ENCODE measurements at regions not wholly inside any gene's neighbourhood (a gene's known extent, or its start where the extent isn't known, plus 50 kb on each side); places are given as distances from the start of the nearest gene placed in this dataset.

GRCh38 chr12:91853350-91854127 lies 292.1 kb downstream of the BTG1 start:
- DNase-seq (ENCODE audit: low spot score): no peak

- no peak for DNase-seq (ENCODE audit: low spot score)
Observed at GRCh38 chr12:91852634-91853033, 293.0 kb downstream of the BTG1 start.

GRCh38 chr12:91851741-91852477 lies 293.7 kb downstream of the BTG1 start:
- no peak for DNase-seq (ENCODE audit: low spot score)

DNA sequence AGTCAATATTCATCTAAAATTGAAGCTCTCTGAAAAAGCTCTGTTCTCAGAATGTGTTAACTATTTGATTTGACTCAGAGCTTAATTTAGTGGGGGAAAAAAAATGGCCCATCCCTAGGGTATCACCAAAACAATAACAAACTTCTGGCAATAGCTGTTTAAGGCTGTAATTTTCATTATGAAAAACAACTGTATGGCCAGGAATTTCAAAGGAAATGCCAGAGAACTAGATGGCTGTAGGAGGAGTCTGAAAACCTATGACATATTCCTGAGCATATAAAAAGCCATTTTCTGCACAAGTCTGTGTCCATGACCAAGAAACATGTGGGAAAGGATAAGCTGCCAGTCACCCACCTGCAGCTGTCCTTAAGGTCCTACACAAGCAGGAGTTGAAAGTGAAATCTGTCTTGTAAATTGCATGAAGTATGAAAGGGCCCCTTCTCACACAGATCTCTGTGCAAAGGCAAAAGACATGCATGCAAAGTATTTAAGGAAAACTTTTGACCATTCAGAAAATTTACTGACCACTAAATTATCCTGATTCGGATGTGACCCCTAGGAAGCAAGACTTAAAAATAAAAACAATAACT lies 299.1 kb downstream of the BTG1 start:
- no peak for DNase-seq (ENCODE audit: low spot score)

GRCh38 chr12:91845365-91845764 lies 300.3 kb downstream of the BTG1 start:
- DNase-seq (ENCODE audit: low spot score): no peak

GRCh38 chr12:91841822-91842221 lies 303.8 kb downstream of the BTG1 start:
- no peak for DNase-seq (ENCODE audit: low spot score)

DNA sequence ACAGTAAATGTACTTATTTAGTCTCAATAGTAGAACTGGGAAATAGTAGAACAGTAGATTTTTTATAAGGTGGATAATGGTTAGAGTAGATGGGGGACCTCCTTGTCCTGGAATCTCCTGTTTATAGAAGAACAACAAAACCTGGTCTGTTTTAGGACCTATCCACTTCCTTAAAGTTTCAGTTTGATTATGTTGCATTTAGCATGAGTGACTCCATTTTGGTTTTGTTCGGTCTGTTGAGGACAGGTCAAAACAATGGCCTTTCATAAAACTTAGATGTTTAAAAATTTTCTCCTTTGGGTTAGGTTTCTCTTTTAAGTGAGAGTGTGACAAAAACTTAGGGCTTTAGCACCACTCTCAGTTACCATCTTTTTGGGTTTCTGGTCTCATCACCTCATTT lies 308.9 kb downstream of the BTG1 start:
- DNase-seq (ENCODE audit: low spot score): no peak

DNA sequence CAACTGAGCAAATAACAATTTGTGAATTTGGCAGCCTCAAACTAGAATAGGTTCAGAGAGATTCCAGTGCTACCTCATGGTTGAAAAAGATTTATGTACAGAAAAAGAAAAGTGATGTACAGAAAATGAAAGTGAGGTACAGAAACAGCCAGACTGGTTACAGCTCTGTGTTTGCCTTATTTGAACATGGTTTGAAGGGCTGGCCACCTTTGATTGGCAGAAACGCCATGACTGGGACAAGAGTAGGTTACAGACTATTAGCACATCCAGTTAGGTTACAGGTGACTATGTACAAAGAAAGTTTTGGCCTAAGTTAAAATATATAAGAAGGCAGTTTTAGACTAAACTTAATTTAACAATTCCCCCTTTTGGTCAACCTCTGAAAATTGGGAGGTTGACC lies 309.4 kb downstream of the BTG1 start:
- DNase-seq (ENCODE audit: low spot score): no peak

GRCh38 chr12:91835693-91836092 lies 310.0 kb downstream of the BTG1 start:
- DNase-seq (ENCODE audit: low spot score): no peak

DNA sequence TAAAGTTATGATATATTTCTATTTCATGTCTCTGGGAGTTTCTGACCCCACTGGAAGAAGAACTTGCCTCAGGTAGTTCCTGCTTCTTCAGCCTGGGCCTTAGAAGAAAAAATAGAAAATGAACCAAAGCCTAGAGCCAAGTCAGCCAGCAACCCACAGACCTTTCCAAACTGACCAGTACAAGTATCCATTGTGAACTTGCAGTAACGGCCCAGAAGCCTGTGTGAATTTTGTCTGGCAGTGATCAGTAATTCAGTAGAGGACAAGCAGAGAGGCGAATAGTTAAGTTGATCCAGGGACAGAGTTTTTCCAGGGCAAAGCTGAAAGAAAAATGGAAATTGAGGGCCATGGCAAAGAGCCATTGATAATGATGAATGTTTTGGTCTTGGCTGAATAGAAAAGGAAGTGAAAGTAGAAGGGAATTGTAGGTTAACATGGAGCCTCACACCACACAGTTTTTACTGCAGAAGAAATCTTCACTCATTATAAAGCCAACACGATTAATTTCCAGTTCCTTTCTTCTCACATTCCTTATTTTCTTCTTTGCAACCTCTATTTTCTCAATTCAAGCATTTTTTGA lies 311.8 kb downstream of the BTG1 start:
- DNase-seq (ENCODE audit: low spot score): no peak

DNA sequence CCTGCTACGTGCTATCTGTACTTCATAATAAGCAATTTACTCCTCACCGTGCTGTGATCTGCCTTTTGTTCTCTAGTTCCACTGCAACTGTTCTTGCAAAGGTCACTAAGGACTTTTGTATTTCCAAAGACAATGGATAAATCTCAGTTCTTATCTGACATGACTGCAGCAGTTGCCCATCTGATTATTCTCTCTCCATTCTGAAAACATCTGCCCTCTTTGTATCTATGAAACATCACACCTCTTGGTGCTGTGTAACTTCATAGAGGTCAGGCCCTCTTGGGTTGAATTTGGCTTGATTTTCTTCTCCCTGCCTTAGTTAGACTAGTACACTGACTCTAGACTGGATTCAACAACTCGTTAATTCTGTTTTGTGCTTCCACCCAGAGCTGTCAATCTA lies 319.6 kb downstream of the BTG1 start:
- DNase-seq (ENCODE audit: low spot score): no peak

- no peak for DNase-seq (ENCODE audit: low spot score)
Observed at GRCh38 chr12:91824991-91825390, 320.7 kb downstream of the BTG1 start.

DNA sequence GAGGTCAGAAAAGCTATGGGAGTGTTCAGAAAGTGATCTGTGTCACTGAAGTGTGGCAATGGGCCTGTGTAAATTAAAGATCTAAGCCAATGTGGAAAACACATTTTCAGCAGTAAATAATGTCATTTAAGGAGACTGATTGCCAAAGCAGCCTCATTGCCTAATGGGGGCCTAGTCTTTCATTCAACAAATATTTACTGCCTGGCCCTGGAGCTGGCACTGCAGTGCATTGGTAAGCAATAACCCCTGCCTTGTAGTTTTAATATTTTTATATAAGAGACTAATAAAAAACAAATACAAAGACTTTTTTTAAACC lies 326.6 kb downstream of the BTG1 start:
- no peak for DNase-seq (ENCODE audit: low spot score)

DNA sequence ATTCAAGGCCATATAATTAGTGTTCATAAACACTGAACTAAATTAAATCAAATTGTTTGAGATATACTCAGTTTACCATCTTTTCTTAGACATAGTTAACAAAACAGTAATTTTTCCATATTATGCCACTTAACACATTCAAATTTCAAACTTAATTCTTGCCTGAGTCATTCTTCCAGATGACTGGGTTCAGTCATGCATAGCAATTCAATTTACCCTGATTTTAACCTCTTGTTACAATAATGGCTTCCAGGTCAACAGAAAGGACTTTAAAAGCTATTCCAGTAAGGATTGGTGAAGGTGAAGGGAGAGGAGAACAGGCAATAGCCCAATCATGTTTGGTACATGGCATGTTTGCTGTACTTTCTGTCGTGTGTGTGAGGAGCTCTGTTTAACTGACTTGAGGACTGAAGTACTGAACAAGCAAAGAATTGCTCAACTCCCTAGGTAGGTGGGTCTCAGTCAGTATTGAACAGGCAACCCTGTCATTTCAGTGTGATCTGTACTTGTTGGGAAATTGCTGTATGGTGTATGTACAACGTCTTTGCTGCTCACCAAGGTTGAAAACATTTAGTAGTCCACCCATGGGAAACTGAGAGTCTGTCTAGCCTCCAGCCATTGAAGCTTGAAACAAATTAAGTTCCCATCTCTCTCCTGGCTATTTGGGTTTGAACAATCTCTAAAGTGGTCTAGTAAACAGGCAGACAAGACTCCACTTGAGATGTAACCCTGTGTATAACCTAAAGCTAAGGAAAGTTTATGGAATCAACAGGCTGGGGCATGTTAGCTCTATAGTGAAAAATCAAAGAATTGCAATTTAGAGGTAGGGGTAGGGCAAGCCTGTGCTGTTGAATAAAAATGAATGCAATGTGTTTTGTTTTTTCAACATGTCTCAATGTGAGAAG lies 327.2 kb downstream of the BTG1 start:
- no peak for DNase-seq (ENCODE audit: low spot score)

- DNase-seq (ENCODE audit: low spot score): peak; percentile 10
Observed at GRCh38 chr12:91817517-91817916, 328.1 kb downstream of the BTG1 start.

- no peak for DNase-seq (ENCODE audit: low spot score)
Observed at GRCh38 chr12:91813701-91814100, 331.9 kb downstream of the BTG1 start.

DNA sequence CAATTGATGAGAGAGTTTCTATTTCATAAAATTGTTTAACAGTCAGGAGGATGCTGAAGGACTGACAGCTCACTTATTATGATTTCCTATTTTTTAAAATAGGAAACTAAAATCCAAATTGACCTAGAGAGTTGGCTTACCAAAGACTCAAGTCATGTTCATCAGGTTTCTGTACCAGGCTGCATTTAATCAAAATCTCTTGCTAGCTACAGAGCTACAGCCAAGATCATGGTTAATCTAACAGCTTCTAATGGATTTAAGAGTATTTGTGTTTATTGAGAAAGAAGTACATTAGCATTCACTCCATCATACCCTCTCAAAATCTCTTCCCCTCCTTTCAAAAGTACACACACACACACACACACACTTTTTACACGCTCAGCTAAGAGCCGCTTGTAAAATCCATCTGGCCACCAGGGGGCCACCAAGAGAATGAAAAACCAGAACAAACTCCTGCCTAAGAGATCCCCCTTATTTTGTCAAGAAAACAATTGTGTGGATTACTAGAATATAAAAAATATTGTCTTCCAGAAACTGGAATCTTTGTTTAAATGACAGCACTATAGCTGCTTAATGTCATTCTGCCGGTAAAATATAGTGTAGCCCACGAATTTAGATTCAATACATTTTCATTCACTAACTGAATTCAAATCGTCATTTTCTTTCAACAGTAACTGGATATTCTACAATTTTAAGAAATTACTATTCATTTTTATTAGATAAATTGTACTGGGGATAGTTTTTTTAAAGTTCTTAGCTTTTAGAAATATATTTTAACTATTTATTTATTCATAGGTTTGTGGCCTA lies 334.0 kb downstream of the BTG1 start:
- peak; percentile 75 for DNase-seq (ENCODE audit: low spot score)

DNA sequence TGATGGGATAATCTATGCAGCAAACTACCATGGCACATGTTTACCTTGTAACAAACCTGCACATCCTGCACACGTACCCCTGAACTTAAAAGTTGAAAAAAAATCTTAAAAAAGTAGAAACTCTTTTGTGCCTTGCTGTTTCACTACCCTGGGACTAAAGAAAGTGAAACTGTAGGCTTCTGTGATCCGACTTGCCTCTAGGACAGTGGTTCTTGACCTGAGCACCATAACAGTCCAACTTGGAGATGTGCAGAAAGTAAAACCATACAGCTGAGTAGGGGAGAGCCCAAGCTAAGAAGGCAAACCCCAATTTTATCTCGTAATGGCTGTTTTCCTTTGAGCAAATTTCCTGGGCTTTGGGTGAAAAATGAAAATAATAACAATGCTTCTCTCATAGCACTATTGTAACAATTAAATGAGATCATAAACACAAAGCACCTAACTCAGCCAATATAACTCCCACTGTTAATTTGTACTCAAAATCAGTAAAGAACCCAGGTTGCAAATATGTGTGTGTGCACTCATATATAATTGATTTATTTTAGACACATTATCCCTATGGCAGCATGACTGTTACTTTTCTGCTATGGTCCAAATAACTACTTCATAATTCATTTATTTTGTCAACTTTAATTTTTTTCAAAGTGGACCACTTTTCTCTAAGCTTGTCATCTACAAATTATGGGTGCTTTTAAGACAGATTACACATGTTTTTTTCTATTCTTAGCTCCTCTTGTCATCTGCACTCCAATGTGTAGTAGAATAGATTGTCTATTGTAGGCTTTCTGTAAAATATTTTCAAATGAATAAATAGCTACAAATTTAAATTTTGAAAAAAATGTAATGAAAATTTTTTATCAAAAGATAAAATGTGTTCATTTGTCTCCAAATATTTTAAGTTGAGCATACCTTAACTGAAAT lies 334.9 kb downstream of the BTG1 start:
- no peak for DNase-seq (ENCODE audit: low spot score)

GRCh38 chr12:91810077-91810476 lies 335.6 kb downstream of the BTG1 start:
- DNase-seq (ENCODE audit: low spot score): no peak

GRCh38 chr12:91805031-91805430 lies 340.6 kb downstream of the BTG1 start:
- DNase-seq (ENCODE audit: low spot score): no peak
